HCT116 (cell line): ENCODE measurements at regions not wholly inside any gene's neighbourhood (a gene's known extent, or its start where the extent isn't known, plus 50 kb on each side); places are given as distances from the start of the nearest gene placed in this dataset.

Source experiments
- ATAC-seq: fragments of 200-7000 bp; cut with Tn5 transposase; 2 replicates; pipeline ENCODE4 v1.9.1; 2020; ENCODE audit warnings: mild to moderate bottlenecking, moderate library complexity
- BruUV-seq: library from RNA; stranded (reverse); fragments of 400-500 nt; replicated peaks from 2 replicates; lab custom pipeline; 2021; lab: Mats Ljungman, UMichigan
- CTCF ChIA-PET: fragments of 300-600 bp; sonication (Branson Sonifier 250); formaldehyde crosslinking; loops from one replicate; lab custom pipeline; 2021; ENCODE audit warnings: antibody characterized with exemption; lab: Charles Lee
- POLR2A ChIA-PET: fragments of 300-600, 350-600 bp; sonication (Branson Sonifier 250); formaldehyde crosslinking; loops from one replicate; lab custom pipeline; 2021; ENCODE audit warnings: antibody characterized with exemption; lab: Charles Lee
- RAD21 ChIA-PET, 2 experiments: fragments of 300-600 bp; sonication (Branson Sonifier 250); formaldehyde crosslinking; loops; one replicate each; lab custom pipeline; 2023; ENCODE audit warnings: low total read pairs in 2 of 2; ENCODE audit not compliant: uncharacterized antibody in 2 of 2, unreplicated experiment in 2 of 2, low non-redundant PET in 1 of 2; lab: Charles Lee
- DNase-seq: peaks from one replicate; pipeline ENCODE4 v3.0.0-alpha.2; 2010; ENCODE audit warnings: low read depth, low spot score
- H2AFZ ChIP-seq: fragments of 200-600 bp; shearing (Covaris generic), sonication (generic); 2 replicates; pipeline ENCODE4 v1.6.1; 2017; ENCODE audit warnings: low read depth, mixed run types, mixed read lengths, antibody characterized with exemption, low read length; ENCODE audit not compliant: poor library complexity, severe bottlenecking
- H3K27ac ChIP-seq: 2 replicates; pipeline ENCODE4 v1.5.1; 2012; ENCODE audit warnings: low read depth, low read length
- H3K27me3 ChIP-seq: fragments of 200-600 bp; sonication (generic); 2 replicates; pipeline ENCODE4 v1.6.1; 2016; ENCODE audit warnings: mixed run types, low read length, mixed read lengths; ENCODE audit not compliant: insufficient read depth
- H3K36me3 ChIP-seq, 2 experiments: fragments of 200-500 bp in 1 of 2; fragments of 200-600 bp in 1 of 2; sonication (Bioruptor generic) in 1 of 2; sonication (generic) in 1 of 2; 2 replicates each; pipeline versions ENCODE4 v1.5.1 to v1.6.1; 2014 to 2016; ENCODE audit warnings: low read length in 2 of 2, inconsistent platforms in 1 of 2, mixed read lengths in 1 of 2, mixed run types in 1 of 2; ENCODE audit not compliant: insufficient read depth in 2 of 2, control insufficient read depth in 1 of 2
- H3K4me1 ChIP-seq, 2 experiments: fragments of 200-600 bp in 1 of 2; sonication (generic) in 1 of 2; 2 replicates each; pipeline versions ENCODE4 v1.5.1 to v1.6.1; 2012 to 2017; ENCODE audit warnings: low read length in 2 of 2, inconsistent platforms in 1 of 2, mild to moderate bottlenecking in 1 of 2, mixed read lengths in 1 of 2, mixed run types in 1 of 2, moderate library complexity in 1 of 2; ENCODE audit not compliant: insufficient read depth in 2 of 2, control insufficient read depth in 1 of 2
- H3K4me2 ChIP-seq: fragments of 200-600 bp; sonication (generic); 2 replicates; pipeline ENCODE4 v1.6.1; 2017; ENCODE audit warnings: mixed run types, low read length, mixed read lengths
- H3K4me3 ChIP-seq, 2 experiments: fragments of 200-600 bp in 1 of 2; sonication (generic) in 1 of 2; replicated peaks in 1 of 2; 2 replicates each; pipeline ENCODE4 v1.5.1; 2011 to 2016; ENCODE audit warnings: low read length in 2 of 2, control low read depth in 1 of 2, low read depth in 1 of 2, mild to moderate bottlenecking in 1 of 2, mixed read lengths in 1 of 2, mixed run types in 1 of 2
- H3K79me2 ChIP-seq: fragments of 200-600 bp; sonication (generic); 2 replicates; pipeline ENCODE4 v1.6.1; 2017; ENCODE audit warnings: mild to moderate bottlenecking, mixed run types, low read length, moderate library complexity, mixed read lengths; ENCODE audit not compliant: insufficient read depth
- H3K9ac ChIP-seq: fragments of 200-600 bp; sonication (generic); 2 replicates; pipeline ENCODE4 v1.6.1; 2016; ENCODE audit warnings: low read length, mixed read lengths
- H3K9me2 ChIP-seq: fragments of 200-600 bp; sonication (generic), shearing (Covaris generic); 2 replicates; pipeline ENCODE4 v1.6.1; 2017; ENCODE audit warnings: mixed run types, mild to moderate bottlenecking, moderate library complexity; ENCODE audit not compliant: insufficient read depth
- H3K9me3 ChIP-seq, 2 experiments: fragments of 200-500 bp in 1 of 2; fragments of 200-600 bp in 1 of 2; sonication (Bioruptor generic) in 1 of 2; sonication (generic) in 1 of 2; 2 replicates each; pipeline ENCODE4 v1.6.1; 2014 to 2017; ENCODE audit warnings: low read length in 2 of 2, mixed read lengths in 2 of 2, inconsistent platforms in 1 of 2, low read depth in 1 of 2, mild to moderate bottlenecking in 1 of 2, mixed run types in 1 of 2, moderate library complexity in 1 of 2; ENCODE audit not compliant: control insufficient read depth in 1 of 2, insufficient read depth in 1 of 2
- H4K20me1 ChIP-seq: fragments of 200-600 bp; sonication (generic), shearing (Covaris generic); 2 replicates; pipeline ENCODE4 v1.6.1; 2017; ENCODE audit warnings: mixed run types, mild to moderate bottlenecking, moderate library complexity; ENCODE audit not compliant: insufficient read depth
- CBX3 ChIP-seq: IDR thresholded peaks from 2 replicates; pipeline ENCODE4 v1.6.1; 2012; ENCODE audit warnings: low read depth
- CEBPB ChIP-seq: IDR thresholded peaks from 2 replicates; pipeline ENCODE4 v1.6.1; 2012; ENCODE audit warnings: low read depth
- CTCF ChIP-seq, 3 experiments: fragments of 200-600 bp in 1 of 3; sonication (generic) in 1 of 3; IDR thresholded peaks in 2 of 3; conservative IDR thresholded peaks in 1 of 3; 2 replicates each; pipeline ENCODE4 v1.5.1; 2012 to 2017; ENCODE audit warnings: low read depth in 2 of 3, low read length in 2 of 3, antibody characterized with exemption in 1 of 3, borderline replicate concordance in 1 of 3, control low read depth in 1 of 3, mild to moderate bottlenecking in 1 of 3, mixed read lengths in 1 of 3, mixed run types in 1 of 3, moderate library complexity in 1 of 3; ENCODE audit not compliant: insufficient read depth in 1 of 3
- EGR1 ChIP-seq: IDR thresholded peaks from 2 replicates; pipeline ENCODE4 v1.6.1; 2012; ENCODE audit warnings: low read depth
- ELF1 ChIP-seq: IDR thresholded peaks from 2 replicates; pipeline ENCODE4 v1.6.1; 2012; ENCODE audit warnings: low read depth, borderline replicate concordance
- FOSL1 ChIP-seq: IDR thresholded peaks from 2 replicates; pipeline ENCODE4 v1.6.1; 2012; ENCODE audit warnings: low read depth
- JUND ChIP-seq: IDR thresholded peaks from 2 replicates; pipeline ENCODE4 v1.6.1; 2012
- MAX ChIP-seq: IDR thresholded peaks from 2 replicates; pipeline ENCODE4 v1.6.1; 2012
- POLR2A ChIP-seq: IDR thresholded peaks from 2 replicates; pipeline ENCODE4 v1.7.0; 2011; ENCODE audit warnings: borderline replicate concordance; ENCODE audit not compliant: insufficient read depth, insufficient read length; ENCODE audit errors: extremely low read depth
- POLR2AphosphoS5 ChIP-seq: IDR thresholded peaks from 2 replicates; pipeline ENCODE4 v1.6.1; 2011; ENCODE audit warnings: mild to moderate bottlenecking, low read depth, low read length, moderate library complexity
- RAD21 ChIP-seq: IDR thresholded peaks from 2 replicates; pipeline ENCODE4 v1.6.1; 2012; ENCODE audit warnings: low read depth, mild to moderate bottlenecking
- REST ChIP-seq: IDR thresholded peaks from 2 replicates; pipeline ENCODE4 v1.6.1; 2012; ENCODE audit warnings: low read depth
- SIN3A ChIP-seq: IDR thresholded peaks from 2 replicates; pipeline ENCODE4 v1.6.1; 2012; ENCODE audit warnings: low read depth
- SP1 ChIP-seq: IDR thresholded peaks from 2 replicates; pipeline ENCODE4 v1.6.1; 2012; ENCODE audit warnings: low read depth
- SRF ChIP-seq: IDR thresholded peaks from 2 replicates; pipeline ENCODE4 v1.6.1; 2012; ENCODE audit warnings: low read depth
- TCF7L2 ChIP-seq: IDR thresholded peaks from 2 replicates; pipeline ENCODE4 v1.7.0; 2011; ENCODE audit warnings: borderline replicate concordance, inconsistent platforms; ENCODE audit not compliant: insufficient read depth, insufficient read length; ENCODE audit errors: extremely low read depth
- YY1 ChIP-seq: IDR thresholded peaks from 2 replicates; pipeline ENCODE4 v1.6.1; 2011; ENCODE audit warnings: low read length, low read depth, moderate library complexity, mild to moderate bottlenecking; ENCODE audit not compliant: insufficient replicate concordance; ENCODE audit errors: extremely low read depth
- ZBTB33 ChIP-seq: IDR thresholded peaks from 2 replicates; pipeline ENCODE4 v1.6.1; 2011; ENCODE audit warnings: mild to moderate bottlenecking, low read length, moderate library complexity; ENCODE audit not compliant: insufficient replicate concordance; ENCODE audit errors: extremely low read depth
- ZFX ChIP-seq: fragments of 450-650 bp; IDR thresholded peaks from 2 replicates; pipeline ENCODE4 v1.6.1; 2017
- ZNF274 ChIP-seq: fragments of 200-500 bp; sonication (Bioruptor generic); IDR thresholded peaks from 2 replicates; pipeline ENCODE4 v1.6.1; 2014; ENCODE audit warnings: mild to moderate bottlenecking, low read depth, low read length, inconsistent platforms
- intact Hi-C: fragments of 100-400 bp; cut with micrococcal nuclease; formaldehyde crosslinking; loops from 2 replicates; pipeline ENCODE4 v1.10.0; 2022

- no peak overlapping the region for H2AFZ ChIP-seq
- H3K79me2 ChIP-seq = no peaks in the 10 kb centered on the region
- ATAC-seq (no peak), DNase-seq (no peak)
- ChIA-PET RAD21 (no interaction called here), CTCF (no interaction called here), POLR2A (no interaction called here)
- no peak overlapping the region for H3K4me3 ChIP-seq
- H3K4me2 ChIP-seq = no peak overlapping the region
- H3K27ac ChIP-seq = no peak overlapping the region
- H3K9me2 ChIP-seq = no peaks in the 10 kb centered on the region
- H3K36me3 ChIP-seq = no peaks in the 10 kb centered on the region
- H3K9me3 ChIP-seq = no peaks in the 10 kb centered on the region
- no peaks in the 10 kb centered on the region for H4K20me1 ChIP-seq
- intact Hi-C loops = no loop called here
- no peaks in the 10 kb centered on the region for H3K4me1 ChIP-seq
- H3K9ac ChIP-seq = no peak overlapping the region
- H3K27me3 ChIP-seq = no peaks in the 10 kb centered on the region
- no peak for TF ChIP-seq RAD21
- TF ChIP-seq REST = no peak
- no peak for TF ChIP-seq CTCF (IDR thresholded peaks at IDR 0.05 in 2 of 3, conservative IDR thresholded peaks at IDR 0.05 in 1 of 3; ENCODE audit: borderline replicate concordance in 1 of 3, insufficient read depth in 1 of 3, low read depth in 2 of 3, low read length in 2 of 3)
- no peak for TF ChIP-seq SIN3A
- no peak for TF ChIP-seq SP1
- no peak for TF ChIP-seq CEBPB
- TF ChIP-seq YY1 = no peak
- no peak for TF ChIP-seq POLR2AphosphoS5
- TF ChIP-seq MAX = no peak
- TF ChIP-seq ZFX = no peak
- TF ChIP-seq JUND = no peak
- no peak for TF ChIP-seq TCF7L2
- TF ChIP-seq ZBTB33 = no peak
- no peak for TF ChIP-seq FOSL1
- no peak for TF ChIP-seq SRF
- TF ChIP-seq ELF1 = no peak
- no peak for TF ChIP-seq ZNF274
- TF ChIP-seq EGR1 = no peak
- TF ChIP-seq POLR2A = no peak
- no peak for TF ChIP-seq CBX3
- BruUV-seq = no TSS peak
Measured at GRCh38 chr12:67804168-67804567, 155.6 kb downstream of the DYRK2 start.
